ENCODE measurements at regions not wholly inside any gene's neighbourhood (a gene's known extent, or its start where the extent isn't known, plus 50 kb on each side); places are given as distances from the start of the nearest gene placed in this dataset.
"Not testable (repeated sequence)": the region's sequence is repeated elsewhere in the genome, so short reads cannot be mapped to it uniquely, and the experiment has no call there.

GRCh38 chr21:25176637-25177412 lies 430.5 kb downstream of the MRPL39 start:
- Mint-ChIP-seq H3K36me3 (no peaks in the 10 kb centered on the region), H3K4me1 (no peaks in the 10 kb centered on the region), H3K27ac (no peak overlapping the region), H3K9me3 (peaks cover 22% of the 10 kb centered on the region), H3K4me3 (no peak overlapping the region), H3K27me3 (ENCODE audit: low read depth) (no peaks in the 10 kb centered on the region)
- DNase-seq (ENCODE audit: low spot score in 2 of 2, unreplicated experiment in 2 of 2) = no peak
- TF ChIP-seq CTCF (IDR thresholded peaks at IDR 0.05; ENCODE audit: unreplicated experiment) = no peak

- H3K36me3 Mint-ChIP-seq = no peaks in the 10 kb centered on the region
- H3K4me3 Mint-ChIP-seq = no peak overlapping the region
- no peak for DNase-seq (ENCODE audit: low spot score in 2 of 2, unreplicated experiment in 2 of 2)
- H3K27me3 Mint-ChIP-seq (ENCODE audit: low read depth) = no peaks in the 10 kb centered on the region
- H3K9me3 Mint-ChIP-seq = peaks cover 25% of the 10 kb centered on the region
- H3K4me1 Mint-ChIP-seq = no peaks in the 10 kb centered on the region
- no peak for TF ChIP-seq CTCF (IDR thresholded peaks at IDR 0.05; ENCODE audit: unreplicated experiment)
- no peak overlapping the region for H3K27ac Mint-ChIP-seq
Observed at GRCh38 chr21:25175938-25176337, 431.3 kb downstream of the MRPL39 start.

GRCh38 chr21:25171438-25171837 lies 435.8 kb downstream of the MRPL39 start:
- Mint-ChIP-seq H3K4me1 (no peaks in the 10 kb centered on the region), H3K27ac (no peak overlapping the region), H3K27me3 (ENCODE audit: low read depth) (no peaks in the 10 kb centered on the region), H3K36me3 (no peaks in the 10 kb centered on the region), H3K4me3 (no peak overlapping the region), H3K9me3 (peaks cover 43% of the 10 kb centered on the region)
- TF ChIP-seq CTCF (IDR thresholded peaks at IDR 0.05; ENCODE audit: unreplicated experiment) = no peak
- DNase-seq (ENCODE audit: low spot score in 2 of 2, unreplicated experiment in 2 of 2) = no peak

- no peak for DNase-seq (ENCODE audit: low spot score in 2 of 2, unreplicated experiment in 2 of 2)
- H3K9me3 Mint-ChIP-seq = peaks cover 49% of the 10 kb centered on the region
- H3K4me1 Mint-ChIP-seq = no peaks in the 10 kb centered on the region
Observed at GRCh38 chr21:25170681-25171080, 436.6 kb downstream of the MRPL39 start.

GRCh38 chr21:25169370-25169769 lies 437.9 kb downstream of the MRPL39 start:
- no peak overlapping the region for H3K4me3 Mint-ChIP-seq
- H3K4me1 Mint-ChIP-seq = no peaks in the 10 kb centered on the region
- no peak for DNase-seq (ENCODE audit: low spot score in 2 of 2, unreplicated experiment in 2 of 2)
- H3K27ac Mint-ChIP-seq = no peak overlapping the region
- no peaks in the 10 kb centered on the region for H3K27me3 Mint-ChIP-seq (ENCODE audit: low read depth)
- peaks cover 58% of the 10 kb centered on the region for H3K9me3 Mint-ChIP-seq
- H3K36me3 Mint-ChIP-seq = no peaks in the 10 kb centered on the region
- TF ChIP-seq CTCF (IDR thresholded peaks at IDR 0.05; ENCODE audit: unreplicated experiment) = no peak

More at GRCh38 chr21:25170681-25171080, 436.6 kb downstream of the MRPL39 start:
- H3K4me3 Mint-ChIP-seq = no peak overlapping the region
- no peak overlapping the region for H3K27ac Mint-ChIP-seq
- H3K27me3 Mint-ChIP-seq (ENCODE audit: low read depth) = no peaks in the 10 kb centered on the region
- TF ChIP-seq CTCF (IDR thresholded peaks at IDR 0.05; ENCODE audit: unreplicated experiment) = no peak
- no peaks in the 10 kb centered on the region for H3K36me3 Mint-ChIP-seq

- peaks cover 65% of the 10 kb centered on the region for H3K9me3 Mint-ChIP-seq
- not testable (repeated sequence) for H3K27ac Mint-ChIP-seq; DNase-seq (ENCODE audit: low spot score in 2 of 2, unreplicated experiment in 2 of 2); H3K4me1 Mint-ChIP-seq; H3K4me3 Mint-ChIP-seq; H3K27me3 Mint-ChIP-seq (ENCODE audit: low read depth); H3K36me3 Mint-ChIP-seq
Observed at GRCh38 chr21:25166904-25167303, 440.4 kb downstream of the MRPL39 start.

Measured in mesothelial cell of epicardium (in vitro differentiated cells).